Mammary epithelial cell (primary cell): ENCODE measurements at regions not wholly inside any gene's neighbourhood (a gene's known extent, or its start where the extent isn't known, plus 50 kb on each side); places are given as distances from the start of the nearest gene placed in this dataset.

ENCODE experiments used
- EZH2 ChIP-seq: IDR thresholded peaks from 2 replicates; pipeline ENCODE4 v1.6.1; 2012; ENCODE audit warnings: low read length, inconsistent platforms, borderline replicate concordance
- TF ChIP-seq, protein P1 (sequence below), 2 donors: IDR thresholded peaks in 1 of 2; conservative IDR thresholded peaks in 1 of 2; 2 replicates each; pipeline ENCODE4 v1.5.1; 2011 to 2012; ENCODE audit warnings: inconsistent platforms in 2 of 2, low read length in 2 of 2, mild to moderate bottlenecking in 2 of 2, control low read depth in 1 of 2, low read depth in 1 of 2; ENCODE audit not compliant: insufficient read depth in 1 of 2; ENCODE audit errors: extremely low read depth in 1 of 2

DNA sequence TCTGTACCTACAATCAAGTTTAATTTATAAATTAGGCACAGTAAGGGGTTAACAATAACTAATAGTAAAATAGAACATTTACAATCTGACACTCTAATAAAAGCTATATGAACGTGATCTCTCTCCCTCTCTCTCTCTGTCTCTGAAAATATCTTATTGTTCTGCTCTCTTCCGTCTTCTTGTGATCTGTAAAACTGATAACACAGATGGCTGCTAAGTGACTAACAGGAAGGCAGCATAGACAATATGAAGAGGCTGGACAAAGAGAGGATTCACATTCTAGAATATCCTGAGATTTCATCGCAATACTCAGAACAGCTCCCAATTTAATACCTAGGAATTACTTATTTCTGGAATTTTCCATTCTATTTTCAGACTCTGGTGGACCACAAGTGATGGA, 827.2 kb downstream of the FLRT2 start:
- TF ChIP-seq, protein P1, sequence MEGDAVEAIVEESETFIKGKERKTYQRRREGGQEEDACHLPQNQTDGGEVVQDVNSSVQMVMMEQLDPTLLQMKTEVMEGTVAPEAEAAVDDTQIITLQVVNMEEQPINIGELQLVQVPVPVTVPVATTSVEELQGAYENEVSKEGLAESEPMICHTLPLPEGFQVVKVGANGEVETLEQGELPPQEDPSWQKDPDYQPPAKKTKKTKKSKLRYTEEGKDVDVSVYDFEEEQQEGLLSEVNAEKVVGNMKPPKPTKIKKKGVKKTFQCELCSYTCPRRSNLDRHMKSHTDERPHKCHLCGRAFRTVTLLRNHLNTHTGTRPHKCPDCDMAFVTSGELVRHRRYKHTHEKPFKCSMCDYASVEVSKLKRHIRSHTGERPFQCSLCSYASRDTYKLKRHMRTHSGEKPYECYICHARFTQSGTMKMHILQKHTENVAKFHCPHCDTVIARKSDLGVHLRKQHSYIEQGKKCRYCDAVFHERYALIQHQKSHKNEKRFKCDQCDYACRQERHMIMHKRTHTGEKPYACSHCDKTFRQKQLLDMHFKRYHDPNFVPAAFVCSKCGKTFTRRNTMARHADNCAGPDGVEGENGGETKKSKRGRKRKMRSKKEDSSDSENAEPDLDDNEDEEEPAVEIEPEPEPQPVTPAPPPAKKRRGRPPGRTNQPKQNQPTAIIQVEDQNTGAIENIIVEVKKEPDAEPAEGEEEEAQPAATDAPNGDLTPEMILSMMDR (conservative IDR thresholded peaks at IDR 0.05 in 1 of 2, IDR thresholded peaks at IDR 0.05 in 1 of 2; ENCODE audit: extremely low read depth in 1 of 2, insufficient read depth in 1 of 2, low read depth in 1 of 2, low read length in 2 of 2) = no peak
- no peak for TF ChIP-seq EZH2
